Ectodermal cell (in vitro differentiated cells): ENCODE measurements at regions not wholly inside any gene's neighbourhood (a gene's known extent, or its start where the extent isn't known, plus 50 kb on each side); places are given as distances from the start of the nearest gene placed in this dataset.

Source experiments
- H3K27ac ChIP-seq: 2 replicates; pipeline ENCODE4 v1.7.0; 2013; ENCODE audit warnings: mild to moderate bottlenecking, low read depth, low read length; ENCODE audit not compliant: insufficient read depth, poor library complexity, severe bottlenecking
- H3K27me3 ChIP-seq: 2 replicates; pipeline ENCODE4 v1.7.0; 2013; ENCODE audit warnings: mild to moderate bottlenecking, low read length; ENCODE audit not compliant: insufficient read depth, control insufficient read depth, poor library complexity, severe bottlenecking
- H3K36me3 ChIP-seq: one replicate; pipeline ENCODE4 v1.7.0; 2013; ENCODE audit warnings: low read length; ENCODE audit not compliant: control insufficient read depth, insufficient read depth
- H3K4me1 ChIP-seq: one replicate; pipeline ENCODE4 v1.7.0; 2013; ENCODE audit warnings: low read length; ENCODE audit not compliant: control insufficient read depth, insufficient read depth
- H3K4me3 ChIP-seq: 2 replicates; pipeline ENCODE4 v1.7.0; 2013; ENCODE audit warnings: low read depth, low read length, control low read depth; ENCODE audit not compliant: insufficient read depth
- H3K9me3 ChIP-seq: 2 replicates; pipeline ENCODE4 v1.7.0; 2013; ENCODE audit warnings: mild to moderate bottlenecking, low read length, moderate library complexity; ENCODE audit not compliant: control insufficient read depth
- WGBS, 2 experiments: methylation state at CpG; one replicate each; pipeline ENCODE4 v1.1.7; 2013; ENCODE audit warnings: missing lambda C conversion rate in 2 of 2; 5-methylcytosine and 5-hydroxymethylcytosine counted together

DNA sequence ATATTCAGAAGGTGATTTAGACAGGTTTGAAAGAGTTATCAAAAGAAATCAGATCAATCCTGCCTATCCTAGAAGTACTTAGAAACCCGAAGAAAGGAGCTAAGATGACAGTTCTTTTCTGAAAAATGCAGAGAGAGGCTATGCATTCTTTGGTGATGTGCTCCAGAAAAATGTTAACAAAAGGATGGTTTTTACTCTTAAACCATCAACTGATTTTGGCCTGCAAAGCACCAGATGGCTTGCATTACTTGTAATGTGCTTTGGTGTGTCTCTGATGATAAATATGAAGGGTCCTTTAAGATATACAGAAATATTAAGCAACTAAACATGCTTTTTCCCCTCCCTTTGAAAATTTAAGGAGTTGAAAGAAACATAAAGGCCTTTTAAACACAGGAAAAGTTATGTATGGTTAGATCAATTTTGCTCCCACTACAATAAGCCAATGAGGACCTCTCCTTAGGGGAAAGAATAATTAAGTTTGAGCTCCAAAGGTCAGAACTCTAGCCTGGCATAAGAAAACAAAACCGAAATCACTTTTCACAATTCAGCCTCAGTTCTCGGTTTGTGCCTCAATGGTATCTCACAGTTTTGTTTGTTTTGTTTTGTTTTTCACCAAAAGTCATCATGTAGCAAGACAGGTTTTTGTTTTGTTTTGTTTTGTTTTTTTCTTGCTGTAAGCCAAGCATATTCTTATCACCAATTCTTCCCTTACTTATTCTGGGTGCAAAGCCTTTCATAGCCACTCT, 302.4 kb upstream of the NT5C1B start:
- no peaks in the 10 kb centered on the region for H3K9me3 ChIP-seq
- no peak overlapping the region for H3K4me3 ChIP-seq
- WGBS, 2 experiments, result 92 to 97% methylated on average over 3 of the region's 3 CpGs
- H3K27ac ChIP-seq, result no peak overlapping the region
- H3K27me3 ChIP-seq, result no peaks in the 10 kb centered on the region
- no peaks in the 10 kb centered on the region for H3K4me1 ChIP-seq
- no peaks in the 10 kb centered on the region for H3K36me3 ChIP-seq

DNA sequence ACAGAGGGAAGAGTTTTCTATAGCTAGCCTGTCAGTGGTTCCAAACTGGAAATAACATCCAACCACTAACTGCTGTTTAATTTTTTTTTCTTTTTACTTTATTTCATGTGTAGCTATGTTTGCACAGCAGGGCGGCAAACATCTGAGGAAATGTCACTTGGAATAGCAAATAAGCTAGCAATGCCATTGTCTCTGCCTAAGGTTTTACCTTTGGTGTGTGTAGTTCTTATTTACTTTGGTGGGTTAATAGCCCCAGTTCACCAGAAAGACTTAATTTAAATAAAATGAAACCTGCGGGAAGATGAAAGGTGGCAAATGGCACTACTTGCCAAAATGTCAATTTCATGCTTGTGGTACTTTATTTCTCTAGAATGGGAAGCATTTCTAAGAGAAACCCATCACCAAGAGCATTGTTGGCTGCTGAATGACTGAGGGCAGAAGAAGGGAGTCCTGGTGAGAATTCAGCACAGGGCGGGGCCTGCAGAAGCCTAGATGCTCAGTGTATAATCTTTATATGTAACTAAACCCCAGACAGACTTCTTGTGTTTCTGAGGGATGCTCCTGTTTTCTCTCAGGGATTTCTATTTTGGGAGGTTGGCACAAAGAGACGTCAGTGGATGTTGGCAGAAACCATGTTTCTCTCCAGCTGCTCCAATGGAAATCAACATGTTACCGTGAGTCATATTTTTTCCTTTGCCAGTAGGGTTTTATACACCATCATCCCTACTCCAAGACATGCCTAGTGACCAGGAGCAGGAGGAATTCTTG, 300.4 kb upstream of the NT5C1B start:
- Histone ChIP-seq H3K27me3 (no peaks in the 10 kb centered on the region), H3K9me3 (no peaks in the 10 kb centered on the region), H3K27ac (no peak overlapping the region), H3K4me3 (no peak overlapping the region), H3K4me1 (no peaks in the 10 kb centered on the region), H3K36me3 (no peaks in the 10 kb centered on the region)
- WGBS, 2 experiments, result 82 to 85% methylated on average over 5 of the region's 5 CpGs

DNA sequence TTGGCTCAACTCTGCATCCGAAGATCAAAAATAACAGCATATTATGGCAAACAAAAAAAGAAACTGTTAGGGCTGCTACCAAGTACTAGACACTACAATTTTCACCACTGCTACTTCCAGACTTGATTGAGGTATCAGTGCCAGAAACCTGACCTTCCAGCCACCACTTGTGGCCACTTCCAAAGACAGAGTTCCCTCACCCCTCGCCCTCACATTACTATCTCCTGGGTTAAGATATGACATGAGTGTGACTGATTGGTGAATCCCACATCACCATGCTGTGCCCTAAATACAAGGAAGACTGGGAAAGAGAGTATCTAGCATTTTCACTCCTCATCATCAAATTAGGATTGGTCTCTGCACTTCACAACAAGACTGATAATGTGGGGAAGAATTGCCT, 296.1 kb upstream of the NT5C1B start:
- Histone ChIP-seq H3K27me3 (no peaks in the 10 kb centered on the region), H3K4me1 (no peaks in the 10 kb centered on the region), H3K27ac (no peak overlapping the region), H3K36me3 (no peaks in the 10 kb centered on the region), H3K4me3 (no peak overlapping the region), H3K9me3 (no peaks in the 10 kb centered on the region)
- 94 to 100% methylated on average over 2 of the region's 2 CpGs for WGBS, 2 experiments

DNA sequence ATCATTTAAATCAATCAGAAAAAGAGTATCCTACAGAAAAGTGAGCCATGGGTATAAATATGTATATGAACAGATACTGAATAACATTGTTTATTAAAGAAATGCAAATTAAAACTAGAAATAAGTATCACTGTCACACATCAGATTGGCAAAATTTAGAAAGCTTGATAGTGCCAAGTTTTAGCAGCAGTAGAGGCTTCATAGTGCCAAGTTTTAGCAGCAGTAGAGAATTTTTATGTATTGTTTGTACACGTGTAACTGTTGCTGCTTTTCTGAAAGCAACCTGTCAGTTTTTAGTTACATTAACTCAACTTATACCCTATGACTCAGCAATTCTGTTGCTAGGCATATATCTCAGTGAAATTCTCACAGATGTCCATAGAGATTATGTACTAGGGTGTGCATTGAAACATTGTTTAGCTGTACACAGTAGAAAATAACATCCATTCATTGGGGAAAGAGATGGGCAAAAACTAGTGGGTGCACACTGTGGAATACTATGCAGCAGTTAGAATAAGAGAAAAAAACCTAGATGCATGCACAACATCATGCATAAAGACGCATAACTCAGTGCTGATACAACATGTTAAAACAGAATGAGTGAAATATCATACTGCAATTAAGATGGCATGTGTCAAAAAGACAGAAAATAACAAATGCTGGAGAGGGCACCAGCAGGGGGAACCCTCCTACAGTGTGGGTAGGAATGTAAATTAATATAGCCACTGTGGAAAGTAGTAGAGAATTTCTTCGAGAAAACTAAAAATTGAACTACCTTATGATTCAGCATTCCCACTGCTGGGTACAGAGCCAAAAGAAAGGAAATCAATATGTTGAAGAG, 294.5 kb upstream of the NT5C1B start:
- H3K36me3 ChIP-seq, result no peaks in the 10 kb centered on the region
- no peaks in the 10 kb centered on the region for H3K4me1 ChIP-seq
- no peaks in the 10 kb centered on the region for H3K27me3 ChIP-seq
- whole genome bisulfite sequencing, 2 experiments, result 86 to 90% methylated on average over 3 of the region's 3 CpGs
- no peak overlapping the region for H3K4me3 ChIP-seq
- no peak overlapping the region for H3K27ac ChIP-seq
- no peaks in the 10 kb centered on the region for H3K9me3 ChIP-seq

DNA sequence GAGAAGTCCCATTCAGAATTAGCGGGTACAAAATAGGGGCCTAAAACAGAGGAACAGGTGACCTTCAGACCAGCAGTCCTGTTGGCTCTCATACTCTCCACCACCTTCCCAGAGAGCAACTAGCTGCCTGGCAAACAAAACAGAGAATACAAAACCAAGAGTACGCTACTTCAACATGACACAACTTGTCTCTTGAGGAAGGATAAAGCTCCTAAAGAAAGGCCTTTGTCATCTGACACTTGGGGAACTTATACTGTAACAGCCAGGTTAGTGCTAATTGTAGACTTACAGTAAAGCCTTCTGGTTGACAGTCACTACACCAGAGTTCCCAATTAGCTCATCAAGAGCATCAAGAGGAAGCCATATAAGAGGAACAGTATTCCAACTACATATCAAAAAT, 282.1 kb upstream of the NT5C1B start:
- Histone ChIP-seq H3K27me3 (no peaks in the 10 kb centered on the region), H3K9me3 (no peaks in the 10 kb centered on the region), H3K27ac (no peak overlapping the region), H3K4me1 (no peaks in the 10 kb centered on the region), H3K36me3 (no peaks in the 10 kb centered on the region), H3K4me3 (no peak overlapping the region)
- WGBS, 2 experiments, result 92 to 96% methylated on average over 2 of the region's 2 CpGs

DNA sequence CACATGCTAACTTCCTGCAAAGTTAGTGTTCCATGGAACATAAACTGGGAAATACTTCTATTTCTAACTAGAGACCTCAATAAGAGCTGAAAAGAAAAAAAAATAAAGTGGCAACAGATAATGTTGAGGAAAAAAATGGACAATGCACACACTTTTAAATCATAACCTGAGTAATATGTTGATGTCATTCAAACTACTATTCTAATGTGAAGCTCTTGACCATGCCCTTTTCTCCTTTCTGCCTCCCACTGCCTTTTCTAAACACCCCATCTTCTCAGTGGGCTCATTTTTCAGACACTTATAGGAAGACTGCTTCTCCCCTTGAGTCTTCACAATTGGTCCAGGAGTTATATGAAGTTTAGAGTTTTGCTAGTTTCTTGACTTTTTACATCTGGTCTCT, 280.9 kb upstream of the NT5C1B start:
- H3K4me1 ChIP-seq, result no peaks in the 10 kb centered on the region
- H3K27me3 ChIP-seq, result no peaks in the 10 kb centered on the region
- no peaks in the 10 kb centered on the region for H3K9me3 ChIP-seq
- no peak overlapping the region for H3K4me3 ChIP-seq
- no peak overlapping the region for H3K27ac ChIP-seq
- H3K36me3 ChIP-seq, result no peaks in the 10 kb centered on the region

DNA sequence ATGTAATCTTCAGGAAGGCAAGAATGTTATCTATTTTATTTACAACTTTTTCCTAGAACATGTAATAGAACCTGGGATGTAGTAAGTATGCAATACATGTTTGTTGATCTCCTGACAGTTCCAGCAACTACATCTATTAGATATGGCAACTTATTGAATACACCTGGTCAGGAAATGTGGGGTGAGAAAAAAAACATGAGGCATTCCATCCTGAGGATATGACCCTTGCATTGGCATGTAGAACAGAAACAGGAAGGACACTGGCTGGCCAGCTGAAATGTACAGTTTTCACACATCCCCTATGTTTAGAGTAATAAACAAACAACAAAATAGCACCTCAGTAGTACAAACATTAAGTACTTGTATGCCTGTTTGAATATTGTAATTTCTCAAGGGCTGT, 272.6 kb upstream of the NT5C1B start:
- no peak overlapping the region for H3K4me3 ChIP-seq
- no peaks in the 10 kb centered on the region for H3K9me3 ChIP-seq
- no peaks in the 10 kb centered on the region for H3K27me3 ChIP-seq
- H3K27ac ChIP-seq, result no peak overlapping the region
- no peaks in the 10 kb centered on the region for H3K4me1 ChIP-seq
- no peaks in the 10 kb centered on the region for H3K36me3 ChIP-seq

DNA sequence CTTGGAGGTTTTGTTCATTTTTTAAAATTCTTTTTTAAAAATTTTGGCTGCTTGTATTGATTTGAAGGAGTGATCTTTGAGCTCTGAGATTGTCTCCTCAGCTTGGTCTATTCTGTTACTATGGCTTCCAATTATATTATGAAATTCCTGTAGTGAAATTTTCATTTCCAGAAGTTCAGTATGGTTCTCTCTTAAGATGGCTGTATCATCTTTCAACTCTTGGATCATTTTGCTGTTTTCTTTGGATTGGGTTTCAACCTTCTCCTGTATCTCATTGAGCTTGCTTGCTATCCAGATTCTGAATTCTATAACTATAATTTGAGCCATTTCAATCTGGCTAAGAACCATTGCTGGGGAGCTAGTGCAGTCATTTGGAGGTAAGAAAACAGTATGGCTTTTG, 270.8 kb upstream of the NT5C1B start:
- Histone ChIP-seq H3K27me3 (no peaks in the 10 kb centered on the region), H3K4me1 (no peaks in the 10 kb centered on the region), H3K9me3 (no peaks in the 10 kb centered on the region), H3K4me3 (no peak overlapping the region), H3K36me3 (no peaks in the 10 kb centered on the region), H3K27ac (no peak overlapping the region)

DNA sequence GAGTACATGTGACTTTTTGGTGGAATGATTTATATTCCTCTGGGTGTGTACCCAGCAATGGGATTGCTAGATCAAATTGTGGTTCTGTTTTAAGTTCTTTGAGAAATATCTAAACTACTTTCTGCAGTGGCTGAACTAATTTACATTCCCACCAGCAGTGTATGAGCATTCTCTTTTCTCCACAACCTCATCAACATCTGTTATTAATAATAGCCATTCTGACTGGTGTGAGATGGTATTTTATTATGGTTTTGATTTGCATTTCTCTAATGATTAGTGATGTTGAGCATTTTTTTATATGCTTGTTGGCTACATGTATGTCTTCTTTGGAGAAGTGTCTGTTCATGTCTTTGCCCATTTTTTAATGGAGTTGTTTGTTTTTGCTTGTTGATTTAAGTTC, 267.4 kb upstream of the NT5C1B start:
- Histone ChIP-seq H3K27ac (no peak overlapping the region), H3K27me3 (no peaks in the 10 kb centered on the region), H3K9me3 (no peaks in the 10 kb centered on the region), H3K4me3 (no peak overlapping the region), H3K36me3 (no peaks in the 10 kb centered on the region), H3K4me1 (no peaks in the 10 kb centered on the region)

DNA sequence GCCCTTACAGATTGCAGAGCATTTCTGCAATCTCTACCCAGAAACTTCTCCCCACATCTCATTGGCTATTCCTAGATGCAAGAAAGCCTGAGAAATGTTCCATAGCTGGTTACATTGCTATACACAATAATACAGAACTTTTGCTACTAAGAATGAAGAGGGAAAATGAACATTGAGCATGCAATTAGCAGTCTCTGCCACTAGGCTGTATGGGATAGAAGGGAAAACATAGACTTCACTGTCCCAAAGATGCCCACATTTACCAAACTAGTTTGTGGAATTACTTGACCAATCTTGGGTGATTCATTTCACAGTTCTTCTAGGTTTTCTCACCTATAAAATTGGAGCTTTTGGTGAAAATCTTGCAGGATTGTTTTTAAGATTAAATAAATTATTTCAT, 265.7 kb upstream of the NT5C1B start:
- no peaks in the 10 kb centered on the region for H3K4me1 ChIP-seq
- H3K27me3 ChIP-seq, result no peaks in the 10 kb centered on the region
- no peak overlapping the region for H3K4me3 ChIP-seq
- no peak overlapping the region for H3K27ac ChIP-seq
- H3K9me3 ChIP-seq, result no peaks in the 10 kb centered on the region
- H3K36me3 ChIP-seq, result no peaks in the 10 kb centered on the region
